HL-60 (cell line): ENCODE measurements at regions not wholly inside any gene's neighbourhood (a gene's known extent, or its start where the extent isn't known, plus 50 kb on each side); places are given as distances from the start of the nearest gene placed in this dataset.

Experiments
- CTCF ChIP-seq: IDR thresholded peaks from one replicate; pipeline ENCODE4 v1.5.1; 2011; ENCODE audit warnings: low read length, control low read depth, inconsistent platforms; ENCODE audit not compliant: insufficient read depth
- GABPA ChIP-seq: IDR thresholded peaks from 2 replicates; pipeline ENCODE4 v1.6.1; 2012; ENCODE audit warnings: low read depth
- POLR2AphosphoS5 ChIP-seq: IDR thresholded peaks from 2 replicates; pipeline ENCODE4 v1.6.1; 2012; ENCODE audit warnings: low read depth
- REST ChIP-seq: IDR thresholded peaks from 2 replicates; pipeline ENCODE4 v1.6.1; 2012; ENCODE audit warnings: low read depth; ENCODE audit not compliant: insufficient replicate concordance

GRCh38 chr13:44764302-44764692, 188.2 kb upstream of the TSC22D1 start:
- TF ChIP-seq CTCF, result no peak
- TF ChIP-seq GABPA, result no peak
- TF ChIP-seq POLR2AphosphoS5, result no peak
- no peak for TF ChIP-seq REST
